ENCODE measurements at regions not wholly inside any gene's neighbourhood (a gene's known extent, or its start where the extent isn't known, plus 50 kb on each side); places are given as distances from the start of the nearest gene placed in this dataset.

DNA sequence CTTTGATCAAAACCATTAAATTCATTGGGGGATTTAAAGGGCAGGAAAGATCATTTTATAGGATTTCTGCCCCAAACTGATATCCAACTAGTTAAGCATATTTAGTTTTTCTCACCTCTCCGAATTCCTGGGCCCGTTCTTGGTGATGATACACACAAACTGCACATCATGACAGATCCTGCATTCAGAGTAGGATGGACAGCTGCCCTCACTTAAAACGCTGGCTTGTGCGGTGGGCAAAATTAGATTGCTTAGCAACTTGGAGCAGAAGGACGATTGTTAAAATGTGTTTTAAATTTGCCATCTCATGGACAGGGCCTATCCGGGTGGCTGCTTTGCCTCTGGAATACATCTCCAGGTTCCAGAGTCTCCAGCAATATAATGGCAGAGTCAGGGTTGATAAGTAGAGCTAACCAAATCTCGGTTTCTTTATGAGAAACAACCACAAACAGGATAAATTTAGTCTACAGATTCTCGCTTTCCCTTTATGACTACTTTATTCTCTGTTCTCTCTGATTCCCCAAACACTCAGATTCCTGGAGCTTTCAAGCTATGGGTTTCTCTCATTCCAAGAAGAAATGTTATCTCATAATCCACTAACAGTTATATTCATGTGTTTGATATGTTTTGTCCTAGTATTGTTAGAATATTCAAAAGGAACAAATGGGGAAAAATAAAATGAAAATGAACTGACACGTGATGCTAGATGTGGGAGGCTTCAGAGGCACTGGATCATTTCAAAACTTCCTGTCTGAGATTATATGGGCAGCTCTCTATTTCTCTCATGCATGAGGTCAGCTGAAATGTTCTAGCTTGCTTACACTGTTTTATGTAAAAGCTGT lies 1014.1 kb upstream of the SEMA6D start:
- DNase-seq (ENCODE audit: low read depth in 2 of 2), result no peak

DNA sequence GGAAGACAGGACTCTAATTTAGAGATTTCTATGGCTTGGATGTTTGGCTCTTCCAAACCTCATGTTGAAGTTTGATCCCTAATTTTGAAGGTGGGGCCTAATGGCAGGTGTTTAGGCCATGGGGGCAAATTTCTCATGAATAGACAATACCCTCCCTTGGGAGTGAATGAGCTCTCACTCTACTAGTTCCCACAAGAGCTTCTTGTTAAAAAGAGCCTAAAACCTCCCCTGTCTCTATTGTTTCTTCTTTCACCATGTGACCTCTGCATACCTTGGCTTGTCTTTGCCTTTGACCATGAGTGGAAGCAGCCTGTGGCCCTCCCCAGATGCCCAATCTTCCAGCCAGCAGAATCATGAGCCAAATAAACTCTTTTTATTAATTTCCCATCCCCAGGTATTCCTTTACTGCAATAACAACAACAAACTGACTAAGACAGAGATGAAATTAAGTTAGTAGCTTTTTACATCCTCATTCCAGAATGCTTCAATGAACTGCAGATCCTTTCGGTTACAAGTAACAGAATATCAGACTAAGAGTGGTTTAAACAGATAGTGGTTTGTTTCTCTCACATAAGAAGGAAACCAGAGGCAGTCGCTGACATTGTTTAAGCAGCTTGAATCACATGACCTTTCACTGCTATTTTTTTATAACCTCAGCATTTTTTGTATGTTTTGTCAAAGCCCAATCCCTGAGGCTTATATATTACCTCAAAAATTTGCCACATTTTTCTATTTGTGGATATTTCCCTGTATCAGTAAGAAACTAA lies 1013.3 kb upstream of the SEMA6D start:
- DNase-seq (ENCODE audit: low read depth in 2 of 2), result no peak

DNA sequence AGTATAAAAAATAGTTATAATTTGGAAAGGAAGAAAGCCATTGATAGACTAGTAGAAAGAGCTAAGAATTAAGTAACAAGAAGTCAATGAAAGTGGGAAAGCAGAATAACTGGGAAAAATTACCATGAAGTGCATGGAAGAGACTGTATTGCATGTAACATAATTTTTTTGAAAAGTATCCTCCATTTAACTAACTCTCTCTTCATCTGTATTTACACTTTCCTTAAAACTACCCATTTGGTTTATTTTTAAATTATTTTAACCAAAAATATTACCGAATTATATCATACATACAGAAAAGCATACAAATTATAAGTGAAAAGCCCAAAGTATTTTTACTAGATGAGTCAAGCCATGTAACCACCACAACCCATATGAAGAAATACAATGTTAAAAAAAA lies 1009.9 kb upstream of the SEMA6D start:
- no peak for DNase-seq (ENCODE audit: low read depth in 2 of 2)

DNA sequence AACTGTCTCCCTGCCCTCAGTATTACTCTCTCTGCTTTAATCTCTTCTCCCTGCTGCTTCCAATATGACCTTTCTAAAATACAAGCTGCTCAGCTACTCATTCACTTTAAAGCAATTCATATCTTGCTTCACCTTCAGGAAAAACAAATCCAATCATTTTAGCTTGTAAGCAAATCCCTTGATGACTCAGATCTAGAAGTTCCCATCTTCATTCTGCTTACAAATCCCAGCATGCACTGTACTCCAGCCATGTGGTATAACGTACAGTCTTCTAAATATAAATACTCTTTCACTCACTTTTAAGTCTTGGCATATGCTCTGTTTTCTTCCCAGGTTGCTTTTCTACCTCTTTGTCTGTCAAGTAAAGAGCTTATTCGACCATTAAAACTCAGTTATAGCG lies 1009.1 kb upstream of the SEMA6D start:
- DNase-seq (ENCODE audit: low read depth in 2 of 2), result no peak

DNA sequence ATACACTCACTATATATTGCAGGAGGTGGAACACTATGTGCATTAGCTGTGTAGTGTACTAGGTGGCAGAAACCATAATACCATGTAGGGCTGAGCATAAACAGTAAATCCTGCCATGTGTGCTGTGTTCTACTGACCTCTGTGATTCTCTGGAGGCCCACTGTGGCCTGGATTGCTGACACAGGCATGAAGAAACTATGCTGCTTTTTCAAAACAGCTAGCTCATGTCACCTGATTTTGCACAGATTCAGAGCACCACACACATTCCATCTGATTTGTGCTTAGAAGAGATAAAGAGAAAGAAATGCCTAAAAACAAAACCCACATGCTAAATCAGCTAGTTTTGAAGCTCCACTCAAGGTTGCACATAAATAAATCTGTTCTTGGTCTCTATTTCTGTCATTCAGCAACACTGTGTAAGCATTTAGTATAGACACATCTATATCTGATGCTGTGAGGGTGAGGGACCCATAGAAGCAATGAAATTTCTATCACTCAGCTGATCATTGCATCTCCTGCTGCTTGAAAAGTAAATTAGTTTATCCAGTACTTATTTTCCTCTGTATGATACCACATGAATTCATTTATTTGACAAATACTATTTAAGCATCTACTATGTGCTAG lies 1007.7 kb upstream of the SEMA6D start:
- no peak for DNase-seq (ENCODE audit: low read depth in 2 of 2)

DNA sequence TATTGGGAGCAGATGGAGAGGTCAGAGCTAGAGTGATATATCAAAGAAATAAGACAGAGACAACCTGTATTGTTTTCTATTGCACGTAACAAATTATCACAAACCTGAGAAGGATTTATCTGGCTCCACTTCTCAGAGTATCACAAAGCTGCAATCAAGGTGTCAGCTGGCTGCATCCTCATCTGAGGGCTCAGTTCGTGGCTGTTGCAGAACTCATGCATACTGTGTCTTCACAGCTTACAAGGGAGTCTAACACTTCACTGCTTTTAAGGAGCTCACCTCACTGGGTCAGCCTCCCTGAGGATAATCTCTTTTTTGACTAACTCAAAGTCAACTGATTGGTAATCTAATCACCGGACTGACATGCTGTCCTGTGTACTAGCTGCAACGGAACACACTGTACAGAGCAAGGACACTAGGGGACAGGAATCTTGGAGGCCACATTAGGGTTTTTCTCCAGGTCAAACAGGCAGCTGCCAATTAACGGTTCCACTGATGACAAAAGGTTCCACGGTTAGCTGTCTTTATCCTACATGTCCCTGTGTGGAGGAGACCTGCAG lies 1006.8 kb upstream of the SEMA6D start:
- no peak for DNase-seq (ENCODE audit: low read depth in 2 of 2)

DNA sequence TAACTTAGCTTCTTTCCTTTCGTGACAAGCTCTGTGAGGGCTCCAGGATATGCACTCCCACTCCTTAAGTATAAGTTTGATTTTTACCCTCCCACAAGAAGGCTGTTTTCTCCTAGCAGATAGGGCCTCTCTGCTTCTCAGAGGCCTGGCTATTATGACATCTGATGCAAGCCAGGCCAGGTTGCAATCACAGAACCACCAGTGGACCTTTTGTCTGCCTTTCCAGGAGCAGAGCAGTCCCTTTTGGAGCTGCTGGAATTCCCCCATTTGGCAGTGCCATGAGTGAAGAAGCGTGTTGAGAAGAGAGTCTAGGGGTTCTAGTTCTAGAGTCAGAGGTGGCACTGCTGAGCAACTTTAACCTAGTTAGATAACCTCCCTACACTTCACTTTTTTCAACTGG lies 1004.3 kb upstream of the SEMA6D start:
- DNase-seq (ENCODE audit: low read depth in 2 of 2), result no peak

DNA sequence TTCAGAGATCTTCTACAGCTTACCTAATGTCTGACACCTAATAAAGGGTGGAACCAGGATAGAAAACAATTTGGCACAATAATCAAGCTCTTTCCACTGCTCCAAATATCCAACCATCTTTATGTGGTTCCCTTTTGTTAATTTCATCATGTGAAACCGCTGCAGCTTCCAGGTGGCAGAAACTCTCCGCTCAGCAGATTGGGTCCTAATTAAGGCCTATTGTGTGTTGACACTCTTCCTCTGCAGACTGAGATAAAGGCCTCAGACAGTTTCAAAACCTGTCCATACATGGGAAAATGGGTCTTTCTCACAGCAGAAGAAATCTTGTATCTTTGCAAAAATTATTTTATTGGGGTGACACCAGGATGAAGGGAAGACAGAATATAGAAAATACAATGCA lies 1002.4 kb upstream of the SEMA6D start:
- no peak for DNase-seq (ENCODE audit: low read depth in 2 of 2)

DNA sequence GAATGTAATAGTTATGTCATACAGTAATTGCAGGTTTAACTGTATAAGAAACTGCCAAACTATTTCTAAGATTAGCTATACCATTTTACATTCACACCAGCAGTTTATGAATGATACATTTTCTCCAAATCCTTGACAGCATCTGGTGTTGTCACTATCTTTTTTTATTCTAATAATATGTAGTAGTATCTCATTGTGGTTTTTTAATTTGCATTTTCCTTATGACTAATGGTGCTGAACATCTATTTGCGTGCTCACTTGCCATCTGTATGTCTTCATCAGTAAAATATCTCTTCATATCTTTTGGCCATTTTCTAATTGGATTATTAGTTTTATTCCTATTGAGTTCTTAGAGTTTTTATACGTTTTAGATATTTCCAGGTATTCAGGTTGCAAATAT lies 994.0 kb upstream of the SEMA6D start:
- DNase-seq (ENCODE audit: low read depth in 2 of 2), result no peak

DNA sequence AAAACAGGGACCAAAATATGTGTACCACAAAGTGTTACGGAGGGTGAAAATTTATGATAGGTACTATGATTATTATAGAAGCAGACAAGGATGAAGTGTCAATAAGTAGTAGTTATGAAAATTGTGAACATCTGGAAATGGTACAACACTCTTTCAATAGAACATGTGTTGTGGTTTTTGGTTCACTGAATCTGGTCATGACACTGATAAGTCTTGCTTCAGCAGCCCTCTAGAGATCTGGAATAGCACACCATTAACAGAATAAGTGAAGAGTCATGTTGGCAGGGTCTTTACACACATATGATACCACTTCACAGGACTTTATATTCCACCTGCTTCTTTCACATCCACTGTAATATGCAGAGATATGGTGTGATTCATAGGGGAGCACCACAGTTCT lies 985.2 kb upstream of the SEMA6D start:
- DNase-seq (ENCODE audit: low read depth in 2 of 2), result no peak

DNA sequence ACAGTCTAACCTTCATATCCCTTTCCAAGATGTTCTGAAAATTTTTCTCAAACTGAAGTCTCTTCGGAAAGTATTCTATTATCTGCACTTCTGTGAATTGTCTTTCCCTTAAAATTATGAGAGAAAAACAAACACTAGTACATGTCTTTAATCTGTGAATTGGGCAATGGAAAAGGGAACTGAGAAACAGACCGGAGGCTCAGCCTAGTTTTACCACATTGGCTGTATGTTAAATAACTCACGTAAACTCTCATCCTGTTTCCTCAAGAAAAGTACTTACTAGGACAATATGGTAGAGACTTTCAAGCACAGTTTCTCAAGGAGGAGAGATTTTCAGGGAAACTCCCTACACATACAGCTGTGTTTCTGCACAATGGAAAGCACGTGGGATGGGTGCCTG lies 982.2 kb upstream of the SEMA6D start:
- DNase-seq (ENCODE audit: low read depth in 2 of 2), result no peak

DNA sequence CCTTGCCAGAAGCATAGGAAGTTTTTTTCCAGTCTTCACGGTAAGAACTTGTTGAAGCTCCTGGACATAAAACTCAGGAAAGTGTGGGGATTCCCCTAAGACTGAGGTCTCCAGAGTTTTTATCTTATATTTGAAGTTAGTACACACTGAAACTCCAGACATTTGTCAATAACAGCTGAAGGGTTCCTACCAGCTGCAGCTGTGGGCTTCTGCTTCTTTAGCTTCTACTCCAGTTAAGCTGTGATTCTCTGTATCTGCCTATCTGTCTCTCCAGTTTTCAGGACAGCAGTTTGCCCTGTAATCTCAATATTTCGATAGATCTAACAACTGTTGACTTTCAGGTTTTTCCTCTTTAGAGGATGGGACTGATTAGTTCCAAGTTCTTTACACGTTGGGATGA lies 966.0 kb upstream of the SEMA6D start:
- no peak for DNase-seq (ENCODE audit: low read depth in 2 of 2)

DNA sequence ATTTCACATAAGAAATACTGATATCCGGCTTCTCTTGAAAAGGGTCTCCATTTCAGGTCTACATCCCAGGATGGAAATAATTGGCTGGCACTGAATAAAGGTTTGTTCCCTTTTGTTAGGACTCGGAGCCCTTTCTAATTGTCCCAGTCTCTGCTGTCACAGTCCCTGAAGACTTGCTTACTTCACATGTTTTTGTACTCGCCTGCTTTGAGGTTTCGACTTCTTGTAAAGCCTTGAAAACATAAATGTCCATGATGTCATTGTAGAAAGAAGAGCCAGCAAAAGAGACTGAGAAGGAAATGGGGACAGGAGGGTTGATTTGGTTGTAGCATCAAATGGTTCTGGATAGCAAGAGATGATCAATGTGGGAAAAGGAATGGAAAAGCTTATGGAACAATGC lies 963.4 kb upstream of the SEMA6D start:
- DNase-seq (ENCODE audit: low read depth in 2 of 2), result no peak

DNA sequence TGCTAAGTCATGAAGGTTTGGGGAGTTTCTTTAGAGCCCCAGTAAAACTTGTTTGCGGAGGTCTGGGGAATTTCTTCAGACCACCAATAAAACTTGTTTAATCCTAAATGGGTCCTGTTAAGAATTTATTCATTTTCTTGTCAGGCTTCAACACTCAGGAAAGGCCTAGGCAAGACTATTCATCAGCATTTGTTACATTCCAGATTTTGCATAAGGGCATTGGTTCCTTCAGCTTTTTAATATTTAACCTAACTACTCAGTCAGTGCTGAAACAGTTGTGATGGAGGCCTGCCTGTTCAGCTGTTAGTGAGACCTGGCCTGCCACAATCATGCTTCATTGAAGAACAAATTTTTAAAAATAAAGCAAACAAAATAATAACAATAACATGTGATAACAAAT lies 954.2 kb upstream of the SEMA6D start:
- DNase-seq (ENCODE audit: low read depth in 2 of 2), result no peak

DNA sequence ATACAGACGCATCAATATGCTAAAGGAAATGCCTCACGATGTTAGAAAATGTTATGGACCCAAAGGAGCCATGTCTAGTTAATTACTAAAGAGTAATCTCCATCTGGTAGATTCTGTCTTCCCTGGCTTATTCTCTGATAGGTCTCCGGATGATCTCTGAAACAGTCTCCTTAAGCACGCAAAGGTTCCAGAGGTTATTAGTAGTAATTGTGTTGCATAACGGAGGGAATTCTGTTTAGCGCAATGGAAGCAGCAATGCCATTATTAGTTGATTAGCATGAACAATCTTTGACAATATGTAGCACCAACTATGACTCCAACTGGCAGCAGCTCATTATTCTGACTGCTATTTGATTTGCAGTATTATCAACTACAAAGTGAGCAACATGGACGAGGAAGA lies 952.5 kb upstream of the SEMA6D start:
- DNase-seq (ENCODE audit: low read depth in 2 of 2), result no peak

DNA sequence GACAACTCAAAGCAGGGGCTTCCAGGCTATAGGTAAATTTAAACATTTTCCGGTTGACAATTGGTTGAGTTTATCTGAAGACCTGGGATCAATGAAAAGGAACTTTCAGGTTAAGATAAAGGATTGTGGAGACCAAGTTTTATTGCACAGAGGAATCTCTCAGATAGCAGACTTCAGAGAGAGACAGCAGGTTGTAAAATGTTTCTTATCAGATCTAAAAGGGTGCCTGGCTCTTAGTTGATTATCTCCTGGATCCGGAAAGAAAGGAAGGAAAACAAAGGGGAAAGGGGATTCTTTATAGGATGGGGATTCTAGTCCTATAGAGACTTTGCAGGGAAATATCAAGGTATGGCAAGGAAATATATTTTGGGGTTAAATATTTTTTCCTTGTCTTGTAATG lies 951.3 kb upstream of the SEMA6D start:
- DNase-seq (ENCODE audit: low read depth in 2 of 2), result no peak

DNA sequence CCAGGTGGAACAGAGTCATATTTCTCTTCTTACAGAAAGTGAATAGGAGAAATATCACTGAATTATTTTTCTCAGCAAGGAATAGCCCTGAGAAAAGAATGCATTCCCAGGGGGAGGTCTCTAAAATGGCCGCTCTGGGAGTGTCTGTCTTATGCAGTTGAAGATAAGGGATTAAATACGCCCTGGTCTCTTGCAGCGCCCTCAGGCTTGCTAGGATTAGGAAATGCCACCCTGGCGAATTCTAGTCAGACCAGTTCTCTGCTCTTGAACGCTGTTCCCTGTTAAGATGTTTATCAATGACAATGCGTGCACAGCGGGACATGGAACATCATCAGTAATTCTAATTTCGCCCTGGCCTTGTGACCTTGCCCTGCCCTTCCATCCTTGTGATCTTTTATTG lies 949.0 kb upstream of the SEMA6D start:
- no peak for DNase-seq (ENCODE audit: low read depth in 2 of 2)

DNA sequence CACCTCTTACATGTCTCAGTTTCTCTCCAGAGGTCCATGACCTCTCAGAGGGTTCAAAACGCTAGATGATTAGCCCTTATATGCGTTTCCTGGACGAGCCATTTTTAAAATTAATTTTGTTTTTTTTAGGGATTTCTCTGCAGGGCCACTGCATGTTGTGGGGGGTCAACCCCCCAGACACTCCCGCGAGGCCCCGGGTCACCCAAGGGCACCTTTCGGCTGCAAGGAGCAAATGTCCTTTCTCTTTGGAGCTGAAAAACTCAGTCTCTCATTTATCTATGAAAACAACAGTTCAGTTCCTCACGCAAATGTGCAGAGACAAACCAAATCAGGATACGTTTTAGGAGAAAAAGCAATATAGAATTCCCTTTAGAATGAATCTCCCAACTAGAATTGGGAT lies 944.3 kb upstream of the SEMA6D start:
- DNase-seq (ENCODE audit: low read depth in 2 of 2), result no peak

DNA sequence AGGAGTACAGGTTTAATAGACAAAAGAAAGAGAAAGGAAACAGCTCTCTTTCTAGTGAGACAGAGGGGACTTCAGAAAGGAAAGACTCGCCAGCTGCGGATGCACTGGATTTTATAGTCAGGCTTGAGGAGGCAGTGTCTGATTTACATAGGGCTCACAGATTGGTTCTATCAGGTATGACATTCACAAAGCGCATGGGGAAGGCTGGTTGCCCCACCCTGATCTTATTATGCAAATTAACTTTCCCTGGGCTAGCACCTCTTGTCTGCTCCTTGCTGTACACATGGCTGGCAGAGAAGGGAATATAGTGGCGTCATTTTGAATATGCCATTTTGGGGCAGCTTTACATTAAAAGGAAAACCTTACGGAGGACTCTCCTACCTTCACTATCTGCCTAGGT lies 938.4 kb upstream of the SEMA6D start:
- no peak for DNase-seq (ENCODE audit: low read depth in 2 of 2)

DNA sequence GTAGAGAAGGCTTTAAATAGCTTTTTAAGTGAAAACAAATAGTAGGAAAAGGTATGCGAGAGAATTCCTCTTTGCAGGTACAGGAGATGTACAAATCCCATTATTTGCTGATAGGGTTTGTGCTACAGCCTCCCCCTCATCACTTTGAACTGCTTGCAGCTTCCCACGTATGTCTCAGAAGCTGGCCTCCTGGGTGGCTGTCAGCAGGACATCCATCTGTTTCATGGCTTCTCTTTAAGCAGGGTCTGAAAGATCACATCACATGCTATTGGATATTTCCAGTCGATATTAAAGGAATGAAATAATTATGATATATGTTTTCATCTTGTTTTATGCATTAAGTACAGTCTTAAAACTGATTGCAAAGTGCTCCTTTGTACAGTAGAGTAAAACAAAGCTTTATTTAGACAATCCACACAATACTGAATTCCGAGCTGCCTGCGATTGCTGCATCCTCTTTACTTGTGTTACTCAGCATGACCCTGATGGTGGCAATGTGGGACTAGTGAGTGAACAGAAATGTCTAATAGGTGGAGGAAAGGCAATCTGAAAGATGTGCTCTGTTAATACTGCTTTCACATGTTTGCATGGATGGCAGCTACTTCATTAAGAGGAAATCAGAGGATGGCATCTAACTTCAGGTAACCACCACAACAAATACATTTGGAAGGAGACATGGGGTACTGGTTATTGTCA lies 930.6 kb upstream of the SEMA6D start:
- no peak for DNase-seq (ENCODE audit: low read depth in 2 of 2)

DNA sequence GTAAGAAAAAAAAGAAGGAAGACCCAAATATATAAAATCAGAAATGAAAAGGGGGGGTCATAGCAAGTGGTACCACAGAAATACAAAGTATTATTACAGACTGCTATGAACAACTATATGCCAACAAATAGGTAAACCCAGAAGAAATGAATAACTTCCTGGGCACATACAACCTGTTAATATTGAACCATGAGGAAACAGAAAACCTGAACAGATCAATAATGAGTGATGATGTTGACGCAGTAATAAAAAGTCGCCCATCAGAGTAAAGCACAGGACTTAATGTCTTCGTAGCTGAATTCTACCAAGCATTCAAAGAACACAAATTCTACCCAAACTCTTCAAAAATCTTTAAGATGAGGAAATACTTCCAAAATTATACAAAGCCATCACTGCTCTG lies 921.6 kb upstream of the SEMA6D start:
- no peak for DNase-seq (ENCODE audit: low read depth in 2 of 2)

DNA sequence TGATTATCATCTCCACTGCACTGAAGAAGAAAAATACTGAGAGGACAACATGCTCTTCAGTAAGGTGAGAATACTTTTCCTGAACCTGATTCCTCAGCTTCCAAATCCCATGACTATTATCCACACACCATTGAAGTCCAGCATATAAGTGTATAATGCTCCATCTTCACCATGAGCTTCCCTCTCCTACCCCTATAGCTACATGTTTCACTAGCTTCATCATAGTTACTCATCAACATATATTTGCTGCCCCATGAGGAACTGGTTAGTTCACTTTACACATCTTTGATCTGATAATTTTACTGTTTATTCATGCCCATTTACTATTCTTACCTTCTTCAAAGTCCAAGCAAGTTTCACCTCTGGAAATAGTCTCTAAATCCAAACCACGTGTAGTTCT lies 908.5 kb upstream of the SEMA6D start:
- no peak for DNase-seq (ENCODE audit: low read depth in 2 of 2)
